Kidney (tissue), 13 donors: ENCODE measurements at regions not wholly inside any gene's neighbourhood (a gene's known extent, or its start where the extent isn't known, plus 50 kb on each side); places are given as distances from the start of the nearest gene placed in this dataset.
A peak's percentile ranks its signal among the peaks of the same experiment; 100 is the strongest.

ENCODE experiments used
- DNase-seq, 5 donors: peaks; one replicate each; pipeline ENCODE4 v3.0.0-alpha.2; 2013 to 2020
- FAIRE-seq: peaks from 2 replicates; lab custom pipeline; 2012; peaks lifted over from hg19 to GRCh38; lab: Jason Lieb, UNC
- H3K27ac ChIP-seq, 2 donors: one replicate each; pipeline ENCODE4 v1.7.0; 2013; ENCODE audit warnings: low read depth in 2 of 2, low read length in 2 of 2, inconsistent platforms in 1 of 2
- H3K27me3 ChIP-seq: one replicate; pipeline ENCODE4 v1.7.1; 2013; ENCODE audit warnings: low read length, inconsistent platforms; ENCODE audit not compliant: control insufficient read depth, insufficient read depth
- H3K36me3 ChIP-seq, 3 donors: one replicate each; pipeline versions ENCODE4 v1.7.0 to v1.7.1; 2013; ENCODE audit warnings: low read length in 3 of 3, control low read depth in 1 of 3, inconsistent platforms in 1 of 3; ENCODE audit not compliant: insufficient read depth in 3 of 3, control insufficient read depth in 2 of 3
- H3K4me1 ChIP-seq, 3 donors: one replicate each; pipeline versions ENCODE4 v1.7.0 to v1.7.1; 2013; ENCODE audit warnings: low read length in 3 of 3, inconsistent platforms in 1 of 3, low read depth in 1 of 3; ENCODE audit not compliant: control insufficient read depth in 2 of 3, insufficient read depth in 2 of 3
- H3K4me3 ChIP-seq, 3 donors: one replicate each; pipeline versions ENCODE4 v1.7.0 to v1.8.1; 2013; ENCODE audit warnings: low read length in 3 of 3, control low read depth in 1 of 3, inconsistent platforms in 1 of 3
- H3K9ac ChIP-seq, 3 donors: one replicate each; pipeline versions ENCODE4 v1.7.0 to v1.7.1; 2013; ENCODE audit warnings: low read length in 3 of 3, control low read depth in 1 of 3, inconsistent platforms in 1 of 3
- H3K9me3 ChIP-seq, 3 donors: one replicate each; pipeline versions ENCODE4 v1.7.0 to v1.7.1; 2013; ENCODE audit warnings: low read length in 3 of 3, control low read depth in 1 of 3, inconsistent platforms in 1 of 3; ENCODE audit not compliant: control insufficient read depth in 2 of 3, insufficient read depth in 1 of 3
- intact Hi-C: fragments of 100-400 bp; cut with DNase I; formaldehyde crosslinking; loops from one replicate; pipeline ENCODE4 v1.11.1; 2022
- TF ChIP-seq, protein P1 (sequence below): IDR thresholded peaks from 3 replicates; pipeline ENCODE4 v1.5.1; 2012; ENCODE audit warnings: mild to moderate bottlenecking, moderate library complexity, borderline replicate concordance; ENCODE audit not compliant: insufficient read depth; ENCODE audit errors: extremely low read depth
- donor health status: control.
- donor health status: control.
- donor health status: control.
- donor health status: control.
- donor health status: control.
- donor health status: DM: yes; HTN: yes; CAD: no.
- donor health status: Normal renal cell carcinoma (clear cell type).

- intact Hi-C loops, result no loop called here
- DNase-seq (peak in 1 of 5 donors; percentile 20), FAIRE-seq (no peak)
- H3K27me3 ChIP-seq, result no peaks in the 10 kb centered on the region
- H3K4me3 ChIP-seq, result no peak overlapping the region
- H3K9me3 ChIP-seq, result no peaks in the 10 kb centered on the region
- H3K4me1 ChIP-seq, result peaks cover 0 to 3% (median 0%) of the 10 kb centered on the region in 3 donors
- H3K9ac ChIP-seq, result no peak overlapping the region
- TF ChIP-seq, protein P1, sequence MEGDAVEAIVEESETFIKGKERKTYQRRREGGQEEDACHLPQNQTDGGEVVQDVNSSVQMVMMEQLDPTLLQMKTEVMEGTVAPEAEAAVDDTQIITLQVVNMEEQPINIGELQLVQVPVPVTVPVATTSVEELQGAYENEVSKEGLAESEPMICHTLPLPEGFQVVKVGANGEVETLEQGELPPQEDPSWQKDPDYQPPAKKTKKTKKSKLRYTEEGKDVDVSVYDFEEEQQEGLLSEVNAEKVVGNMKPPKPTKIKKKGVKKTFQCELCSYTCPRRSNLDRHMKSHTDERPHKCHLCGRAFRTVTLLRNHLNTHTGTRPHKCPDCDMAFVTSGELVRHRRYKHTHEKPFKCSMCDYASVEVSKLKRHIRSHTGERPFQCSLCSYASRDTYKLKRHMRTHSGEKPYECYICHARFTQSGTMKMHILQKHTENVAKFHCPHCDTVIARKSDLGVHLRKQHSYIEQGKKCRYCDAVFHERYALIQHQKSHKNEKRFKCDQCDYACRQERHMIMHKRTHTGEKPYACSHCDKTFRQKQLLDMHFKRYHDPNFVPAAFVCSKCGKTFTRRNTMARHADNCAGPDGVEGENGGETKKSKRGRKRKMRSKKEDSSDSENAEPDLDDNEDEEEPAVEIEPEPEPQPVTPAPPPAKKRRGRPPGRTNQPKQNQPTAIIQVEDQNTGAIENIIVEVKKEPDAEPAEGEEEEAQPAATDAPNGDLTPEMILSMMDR, result no peak
- H3K36me3 ChIP-seq, result no peaks in the 10 kb centered on the region
- H3K27ac ChIP-seq, result no peak overlapping the region
These were observed 124.9 kb downstream of the GLI2 start for GRCh38 chr2:120860579-120860922.

- FAIRE-seq (no peak), DNase-seq (no peak)
- Histone ChIP-seq H3K4me3 (no peak overlapping the region), H3K9me3 (no peaks in the 10 kb centered on the region), H3K27me3 (no peaks in the 10 kb centered on the region), H3K36me3 (no peaks in the 10 kb centered on the region), H3K4me1 (no peaks in the 10 kb centered on the region), H3K27ac (no peak overlapping the region), H3K9ac (no peak overlapping the region)
- TF ChIP-seq, protein P1, result no peak
- intact Hi-C loops, result no loop called here
These were observed 125.5 kb downstream of the GLI2 start for GRCh38 chr2:120861191-120861575.

DNA sequence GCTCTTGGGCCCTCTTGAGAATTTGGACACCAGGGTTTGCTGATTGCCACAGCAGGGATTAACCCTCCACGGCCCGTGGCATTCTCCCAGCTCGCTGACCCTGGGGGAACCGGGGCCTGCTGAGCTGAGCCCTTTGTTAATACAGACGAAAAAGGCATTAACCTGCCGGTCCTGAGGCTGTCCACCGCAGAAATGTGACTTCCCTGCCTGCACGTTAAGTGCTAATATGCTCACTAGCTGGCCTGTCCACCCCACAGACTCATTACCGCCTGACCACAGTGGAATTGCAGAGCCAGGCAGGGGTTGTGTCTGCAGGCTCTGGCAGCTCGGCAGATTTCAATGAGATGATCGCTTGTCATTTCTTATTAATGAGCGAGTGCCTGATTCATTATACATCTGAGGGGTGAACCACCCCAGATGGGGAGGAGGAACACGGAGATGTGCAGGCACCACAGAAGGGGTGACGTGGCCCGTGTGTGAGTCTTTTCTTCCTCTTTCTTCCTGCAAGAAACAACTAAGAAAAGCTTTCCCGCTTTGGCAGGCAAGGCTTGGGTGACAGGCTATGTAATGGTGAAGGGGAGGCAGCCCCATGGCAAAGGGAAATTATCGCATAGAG, 126.0 kb downstream of the GLI2 start:
- TF ChIP-seq, protein P1, result no peak
- no peak for FAIRE-seq
- no peaks in the 10 kb centered on the region for H3K9me3 ChIP-seq
- H3K36me3 ChIP-seq, result no peaks in the 10 kb centered on the region
- no peaks in the 10 kb centered on the region for H3K27me3 ChIP-seq
- H3K4me3 ChIP-seq, result no peak overlapping the region
- H3K4me1 ChIP-seq, result no peaks in the 10 kb centered on the region
- H3K9ac ChIP-seq, result no peak overlapping the region
- DNase-seq, result no peak
- no peak overlapping the region for H3K27ac ChIP-seq
- intact Hi-C loops, result no loop called here
